WTC11 (cell line): ENCODE measurements at regions not wholly inside any gene's neighbourhood (a gene's known extent, or its start where the extent isn't known, plus 50 kb on each side); places are given as distances from the start of the nearest gene placed in this dataset.

Experiments
- CTCF ChIP-seq: fragments of 200-600 bp; IDR thresholded peaks from 2 replicates; pipeline ENCODE4 v1.8.0; 2022; ENCODE audit warnings: antibody characterized with exemption
- E2F1 ChIP-seq: sonication (generic); formaldehyde crosslinking; IDR thresholded peaks from 2 replicates; pipeline ENCODE4 v1.8.0; 2022; ENCODE audit warnings: mild to moderate bottlenecking, missing genetic modification reagents
- ELF4 ChIP-seq: sonication (generic); formaldehyde crosslinking; IDR thresholded peaks from 2 replicates; pipeline ENCODE4 v1.8.1; 2022; ENCODE audit warnings: low read depth, mild to moderate bottlenecking, moderate library complexity, missing genetic modification reagents
- FOXJ3 ChIP-seq: sonication (generic); formaldehyde crosslinking; IDR thresholded peaks from 2 replicates; pipeline ENCODE4 v1.9.0; 2021; ENCODE audit warnings: missing genetic modification reagents, mild to moderate bottlenecking, borderline replicate concordance
- GTF2I ChIP-seq: fragments of 250-450 bp; sonication (Bioruptor Pico); conservative IDR thresholded peaks from 2 replicates; pipeline ENCODE4 v1.4.0; 2021; ENCODE audit warnings: mild to moderate bottlenecking
- NR1H2 ChIP-seq: sonication (generic); formaldehyde crosslinking; IDR thresholded peaks from 2 replicates; pipeline ENCODE4 v1.9.0; 2021; ENCODE audit warnings: mild to moderate bottlenecking, moderate library complexity, missing genetic modification reagents
- STAT6 ChIP-seq: sonication (generic); formaldehyde crosslinking; conservative IDR thresholded peaks from 2 replicates; pipeline ENCODE4 v1.8.1; 2023; ENCODE audit warnings: mild to moderate bottlenecking, low read depth, missing genetic modification reagents, moderate library complexity

- TF ChIP-seq STAT6 (no peak), CTCF (no peak), E2F1 (CRISPR knock-in tag) (no peak), GTF2I (CRISPR knock-in tag) (no peak), NR1H2 (no peak), FOXJ3 (CRISPR knock-in tag) (no peak), ELF4 (no peak)
Measured at GRCh38 chr4:143763587-143763986, 63.1 kb upstream of the FREM3 start.
